Chondrocyte (in vitro differentiated cells): ENCODE measurements at regions not wholly inside any gene's neighbourhood (a gene's known extent, or its start where the extent isn't known, plus 50 kb on each side); places are given as distances from the start of the nearest gene placed in this dataset.
"Not testable (repeated sequence)": the region's sequence is repeated elsewhere in the genome, so short reads cannot be mapped to it uniquely, and the experiment has no call there.

Experiments used
- DNase-seq: peaks from one replicate; pipeline ENCODE4 v3.0.0; 2021; ENCODE audit warnings: mixed read lengths, low spot score
- H3K27ac Mint-ChIP-seq: one replicate; pipeline ENCODE4 v1.8.0; 2021; ENCODE audit warnings: mild to moderate bottlenecking, moderate library complexity, mixed read lengths; ENCODE audit not compliant: unreplicated experiment
- H3K27me3 Mint-ChIP-seq: 2 replicates; pipeline ENCODE4 v1.8.0; 2021; ENCODE audit warnings: low read depth, mixed read lengths
- H3K36me3 Mint-ChIP-seq: 2 replicates; pipeline ENCODE4 v1.8.0; 2021; ENCODE audit warnings: low read depth, mixed read lengths
- H3K4me1 Mint-ChIP-seq: 2 replicates; pipeline ENCODE4 v1.8.0; 2021; ENCODE audit warnings: low read depth, mild to moderate bottlenecking, mixed read lengths
- H3K4me3 Mint-ChIP-seq: one replicate; pipeline ENCODE4 v1.8.0; 2021; ENCODE audit warnings: mild to moderate bottlenecking, moderate library complexity, mixed read lengths; ENCODE audit not compliant: unreplicated experiment
- H3K9me3 Mint-ChIP-seq: 2 replicates; pipeline ENCODE4 v1.8.0; 2021; ENCODE audit warnings: low read depth, mixed read lengths
- CTCF ChIP-seq: fragments of 200-600 bp; sonication (generic); IDR thresholded peaks from 2 replicates; pipeline ENCODE4 v1.5.0; 2021; ENCODE audit warnings: antibody characterized with exemption, mild to moderate bottlenecking, moderate library complexity

GRCh38 chr1:234823191-234824176 lies 213.5 kb upstream of the IRF2BP2 start:
- Mint-ChIP-seq H3K4me1 (no peaks in the 10 kb centered on the region), H3K27me3 (peaks cover 3% of the 10 kb centered on the region), H3K36me3 (no peaks in the 10 kb centered on the region), H3K4me3 (no peak overlapping the region), H3K27ac (no peak overlapping the region), H3K9me3 (no peaks in the 10 kb centered on the region)
- DNase-seq: no peak
- no peak for TF ChIP-seq CTCF

- Mint-ChIP-seq H3K27ac (no peak overlapping the region), H3K4me3 (no peak overlapping the region), H3K36me3 (no peaks in the 10 kb centered on the region), H3K9me3 (no peaks in the 10 kb centered on the region), H3K4me1 (peaks cover 7% of the 10 kb centered on the region), H3K27me3 (no peaks in the 10 kb centered on the region)
- DNase-seq: no peak
- TF ChIP-seq CTCF: no peak
These were observed 211.9 kb upstream of the IRF2BP2 start for GRCh38 chr1:234821840-234822239.

- no peak for DNase-seq
- Mint-ChIP-seq H3K4me1 (peaks cover 8% of the 10 kb centered on the region), H3K27ac (no peak overlapping the region), H3K4me3 (no peak overlapping the region), H3K27me3 (no peaks in the 10 kb centered on the region), H3K9me3 (no peaks in the 10 kb centered on the region), H3K36me3 (no peaks in the 10 kb centered on the region)
- no peak for TF ChIP-seq CTCF
These were observed 210.6 kb upstream of the IRF2BP2 start for GRCh38 chr1:234820597-234820996.

- H3K4me1 Mint-ChIP-seq: peaks cover 11% of the 10 kb centered on the region
- not testable (repeated sequence) for H3K9me3 Mint-ChIP-seq, H3K36me3 Mint-ChIP-seq, H3K27me3 Mint-ChIP-seq, H3K4me3 Mint-ChIP-seq, H3K27ac Mint-ChIP-seq, DNase-seq
These were observed 209.9 kb upstream of the IRF2BP2 start for GRCh38 chr1:234819845-234820244.

GRCh38 chr1:234818040-234818387 lies 208.0 kb upstream of the IRF2BP2 start:
- not testable (repeated sequence) for H3K36me3 Mint-ChIP-seq, H3K4me3 Mint-ChIP-seq, DNase-seq, H3K27me3 Mint-ChIP-seq, H3K9me3 Mint-ChIP-seq, H3K27ac Mint-ChIP-seq
- H3K4me1 Mint-ChIP-seq: peaks cover 11% of the 10 kb centered on the region

- not testable (repeated sequence) for H3K27me3 Mint-ChIP-seq, DNase-seq, H3K9me3 Mint-ChIP-seq, H3K36me3 Mint-ChIP-seq
- Mint-ChIP-seq H3K4me3 (peak overlapping the region; percentile 25), H3K4me1 (peaks cover 11% of the 10 kb centered on the region), H3K27ac (peak overlapping the region; percentile 74)
These were observed 207.5 kb upstream of the IRF2BP2 start for GRCh38 chr1:234817313-234818039.

GRCh38 chr1:234816864-234817263 lies 206.9 kb upstream of the IRF2BP2 start:
- H3K27ac Mint-ChIP-seq: peak overlapping the region; percentile 17
- H3K4me3 Mint-ChIP-seq, H3K36me3 Mint-ChIP-seq, DNase-seq, H3K9me3 Mint-ChIP-seq, H3K27me3 Mint-ChIP-seq: not testable (repeated sequence)
- peaks cover 14% of the 10 kb centered on the region for H3K4me1 Mint-ChIP-seq

GRCh38 chr1:234816186-234816851 lies 206.3 kb upstream of the IRF2BP2 start:
- not testable (repeated sequence) for H3K9me3 Mint-ChIP-seq, H3K27ac Mint-ChIP-seq, H3K4me3 Mint-ChIP-seq, DNase-seq, H3K36me3 Mint-ChIP-seq, H3K27me3 Mint-ChIP-seq
- peaks cover 17% of the 10 kb centered on the region for H3K4me1 Mint-ChIP-seq

GRCh38 chr1:234815295-234815815 lies 205.4 kb upstream of the IRF2BP2 start:
- DNase-seq, H3K36me3 Mint-ChIP-seq, H3K9me3 Mint-ChIP-seq, H3K27me3 Mint-ChIP-seq, H3K4me3 Mint-ChIP-seq, H3K27ac Mint-ChIP-seq: not testable (repeated sequence)
- H3K4me1 Mint-ChIP-seq: peaks cover 17% of the 10 kb centered on the region
